ENCODE measurements at regions not wholly inside any gene's neighbourhood (a gene's known extent, or its start where the extent isn't known, plus 50 kb on each side); places are given as distances from the start of the nearest gene placed in this dataset.

- DNase-seq (ENCODE audit: low read depth) = no peak
Measured at GRCh38 chr10:44684661-44685060, 226.5 kb upstream of the TMEM72 start.

GRCh38 chr10:44685220-44685619 lies 225.9 kb upstream of the TMEM72 start:
- DNase-seq (ENCODE audit: low read depth) = no peak

- no peak for DNase-seq (ENCODE audit: low read depth)
Measured at GRCh38 chr10:44685747-44686146, 225.4 kb upstream of the TMEM72 start.

DNA sequence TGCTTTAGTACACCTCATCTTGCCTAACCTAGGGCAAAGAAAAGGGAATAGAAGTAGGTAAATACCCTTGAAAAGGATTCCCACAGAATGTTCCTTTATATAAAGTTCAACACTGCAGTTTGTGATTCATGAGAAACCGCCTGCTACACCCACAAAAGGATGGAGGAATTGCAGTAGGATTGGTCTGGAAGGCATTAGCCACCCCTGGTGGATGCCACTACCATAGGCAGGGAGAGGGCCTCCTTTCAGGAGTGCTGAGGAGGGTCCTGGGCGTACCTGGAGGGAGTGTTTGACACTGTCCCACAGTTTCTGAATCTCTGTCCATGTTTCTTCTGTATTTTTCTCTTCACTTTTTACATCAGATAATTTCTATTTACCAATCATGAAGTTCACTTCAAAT lies 221.8 kb upstream of the TMEM72 start:
- peak; percentile 6 for DNase-seq (ENCODE audit: low read depth)

DNA sequence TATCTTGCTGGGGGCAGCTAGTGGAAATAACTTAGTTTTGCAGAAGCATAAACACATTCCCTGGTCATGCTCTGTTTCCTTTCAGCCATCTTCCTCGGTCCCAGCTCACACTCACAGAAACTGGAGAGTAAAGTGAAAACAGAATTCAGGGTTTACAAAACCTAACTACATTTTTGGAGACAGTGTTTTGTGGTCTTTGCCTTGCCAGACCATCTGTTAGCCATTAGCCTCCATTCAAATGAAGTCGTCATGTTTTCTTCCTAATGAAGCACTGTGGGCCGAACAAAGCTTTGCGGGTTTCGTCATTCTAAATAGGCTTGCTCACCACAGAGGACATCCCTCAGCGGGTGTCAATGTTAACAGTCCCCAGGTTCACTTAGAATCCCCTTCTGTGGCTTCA lies 214.6 kb upstream of the TMEM72 start:
- DNase-seq (ENCODE audit: low read depth) = peak; percentile 42

GRCh38 chr10:44697116-44697515 lies 214.0 kb upstream of the TMEM72 start:
- DNase-seq (ENCODE audit: low read depth) = no peak

GRCh38 chr10:44702531-44702930 lies 208.6 kb upstream of the TMEM72 start:
- peak; percentile 30 for DNase-seq (ENCODE audit: low read depth)

DNA sequence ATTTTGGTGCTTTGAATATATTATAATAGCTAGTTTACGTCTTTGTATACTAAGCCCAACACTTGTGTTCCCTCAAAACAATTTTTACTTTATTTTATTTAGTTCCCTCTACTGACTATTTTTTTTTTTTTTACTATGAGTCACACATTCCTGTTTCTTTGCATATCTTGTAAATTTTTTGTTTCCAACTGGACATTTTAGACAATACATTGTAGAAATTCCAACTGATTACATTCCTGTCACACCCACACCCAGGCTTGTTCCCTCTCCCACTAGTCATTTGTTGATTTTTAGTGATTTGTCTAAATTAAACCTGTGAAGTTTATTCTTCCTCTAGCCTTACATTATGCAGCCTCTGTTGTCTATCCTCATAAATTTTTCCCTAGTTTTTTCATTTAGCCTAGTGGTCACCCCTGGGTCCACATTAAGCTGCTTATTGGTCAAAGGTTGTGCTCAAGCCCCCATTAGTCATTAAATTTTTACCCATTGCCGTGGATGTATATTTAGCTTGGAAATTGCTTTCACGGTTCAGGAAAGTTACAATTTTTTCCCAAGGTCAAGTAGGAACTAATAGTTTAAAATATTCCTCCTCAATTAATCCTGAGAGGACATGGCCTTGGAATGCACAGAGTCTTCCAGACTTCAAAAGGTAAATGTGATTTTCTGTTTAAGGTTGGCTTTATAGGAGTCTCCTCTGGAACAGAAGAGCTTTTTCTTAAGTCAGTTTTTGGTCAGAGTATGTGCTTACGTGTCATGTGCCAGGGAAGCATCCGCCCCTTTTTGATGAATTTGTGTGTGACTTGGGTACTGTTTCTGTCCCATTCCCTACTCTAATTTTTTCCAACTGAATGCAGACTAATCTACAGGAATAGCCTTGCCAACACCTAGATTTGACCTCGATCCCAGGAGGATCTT lies 207.6 kb upstream of the TMEM72 start:
- peak; percentile 84 for DNase-seq (ENCODE audit: low read depth)

DNA sequence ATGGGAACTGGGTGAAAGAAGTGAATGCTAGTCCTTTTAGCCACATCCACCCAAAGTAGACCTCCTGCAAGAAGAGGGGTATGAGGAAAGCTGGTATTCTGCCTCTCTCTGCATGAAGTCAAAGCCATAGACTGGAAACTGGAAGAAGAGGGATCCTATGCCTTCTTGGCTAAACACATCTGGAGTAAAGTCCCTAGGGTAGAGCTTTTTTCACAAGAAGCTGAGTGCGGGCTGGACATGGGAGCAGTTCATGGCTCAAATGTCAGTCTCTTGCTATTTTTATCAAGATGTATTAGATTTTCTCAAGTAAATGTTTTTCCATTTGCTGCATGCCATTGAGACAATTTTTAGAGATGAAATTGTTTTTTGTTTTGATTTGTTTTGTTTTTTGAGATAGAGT lies 206.5 kb upstream of the TMEM72 start:
- DNase-seq (ENCODE audit: low read depth) = no peak

DNA sequence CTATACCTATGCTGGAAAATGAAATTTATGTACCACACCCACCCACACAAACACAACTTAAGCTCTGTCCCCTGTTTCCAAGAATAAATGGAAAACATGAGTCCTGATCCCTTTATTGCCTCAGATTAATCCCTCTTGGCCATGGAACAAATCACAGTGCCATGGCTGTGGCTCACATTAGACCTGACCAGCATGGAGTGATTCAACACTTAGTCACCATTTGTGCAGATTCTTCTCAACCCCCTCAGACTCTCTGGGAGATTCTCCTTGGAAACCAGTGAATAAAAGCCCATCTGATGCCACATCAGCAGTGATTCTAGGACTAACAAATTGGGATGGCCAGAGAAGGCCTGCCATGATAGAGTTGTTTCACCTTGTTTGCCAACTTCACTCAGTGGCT lies 204.4 kb upstream of the TMEM72 start:
- peak; percentile 96 for DNase-seq (ENCODE audit: low read depth)

GRCh38 chr10:44713307-44713706 lies 197.8 kb upstream of the TMEM72 start:
- no peak for DNase-seq (ENCODE audit: low read depth)

DNA sequence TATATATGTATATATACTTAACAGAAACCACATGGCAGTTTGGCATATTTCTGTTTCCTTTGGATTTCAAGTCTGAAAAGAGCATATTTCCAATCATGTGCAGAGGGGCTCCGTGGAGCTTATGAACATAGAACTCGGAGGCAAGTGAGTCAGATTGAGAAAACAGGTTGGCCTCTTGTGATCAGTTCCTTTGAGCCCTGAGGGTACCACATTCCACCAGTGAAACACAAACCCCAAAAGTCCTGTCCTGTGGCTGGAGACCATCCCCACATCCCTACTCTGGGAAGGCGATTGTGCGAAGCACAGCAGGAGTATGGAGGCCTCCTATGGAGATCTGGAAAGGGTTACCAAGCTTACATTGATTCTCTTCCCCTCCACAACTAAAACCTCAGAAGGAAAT lies 196.7 kb upstream of the TMEM72 start:
- no peak for DNase-seq (ENCODE audit: low read depth)

DNA sequence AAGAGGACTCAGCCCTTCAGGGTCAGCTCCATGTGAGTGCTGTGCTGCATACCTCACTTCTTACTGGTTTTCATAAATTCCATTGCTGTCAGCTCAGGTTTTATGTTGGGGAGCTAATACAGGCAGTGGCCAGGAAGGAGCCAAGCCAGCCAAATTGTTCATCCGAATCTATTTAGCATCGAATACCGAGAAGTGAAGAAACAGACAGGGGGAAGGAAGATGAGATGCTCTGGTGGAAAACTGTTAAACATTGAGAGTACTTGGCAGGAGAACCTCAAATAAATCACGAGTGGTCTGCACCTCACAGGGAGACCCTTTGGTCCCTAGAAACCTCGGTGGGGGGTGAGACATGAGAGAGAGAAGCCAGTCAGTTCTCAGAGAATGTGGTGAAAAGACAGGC lies 196.0 kb upstream of the TMEM72 start:
- DNase-seq (ENCODE audit: low read depth) = peak; percentile 42

GRCh38 chr10:44716470-44717015 lies 194.6 kb upstream of the TMEM72 start:
- DNase-seq (ENCODE audit: low read depth) = no peak

- no peak for DNase-seq (ENCODE audit: low read depth)
Measured at GRCh38 chr10:44723082-44723481, 188.1 kb upstream of the TMEM72 start.

DNA sequence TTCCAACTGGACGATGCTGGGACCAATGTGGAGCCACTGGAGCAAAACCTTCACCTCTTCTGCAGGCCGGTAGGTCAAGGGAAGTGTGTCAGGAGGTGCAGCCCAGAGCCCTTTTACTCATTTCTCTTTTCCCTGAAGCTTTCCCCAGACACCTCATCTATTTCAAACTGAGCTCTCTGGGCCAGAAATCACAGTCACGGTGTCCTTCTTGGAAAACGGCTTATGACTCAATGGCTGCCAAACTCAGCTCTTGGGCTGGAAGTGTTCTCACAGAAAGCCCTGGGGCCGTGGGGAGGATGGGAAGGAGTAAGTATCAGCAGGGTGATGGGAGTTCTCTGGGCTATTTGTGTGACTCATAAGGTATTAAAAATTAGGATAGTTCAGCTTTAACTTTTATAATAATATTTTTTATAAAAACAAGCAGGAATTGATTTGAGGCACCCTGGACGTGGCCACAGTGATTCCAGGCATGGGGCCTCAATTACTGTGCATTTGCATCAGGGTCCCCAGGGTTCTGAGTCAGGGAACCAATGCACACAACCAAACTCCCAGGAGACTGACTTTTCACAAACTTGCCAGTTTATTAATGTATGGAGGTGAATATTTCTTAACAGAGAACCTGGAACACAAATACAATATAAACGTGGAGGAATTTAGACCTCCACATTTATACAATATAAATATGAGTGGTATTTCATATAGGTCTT lies 187.4 kb upstream of the TMEM72 start:
- peak; percentile 93 for DNase-seq (ENCODE audit: low read depth)

GRCh38 chr10:44724415-44725174 lies 186.5 kb upstream of the TMEM72 start:
- peak; percentile 80 for DNase-seq (ENCODE audit: low read depth)

GRCh38 chr10:44725404-44725803 lies 185.7 kb upstream of the TMEM72 start:
- no peak for DNase-seq (ENCODE audit: low read depth)

DNA sequence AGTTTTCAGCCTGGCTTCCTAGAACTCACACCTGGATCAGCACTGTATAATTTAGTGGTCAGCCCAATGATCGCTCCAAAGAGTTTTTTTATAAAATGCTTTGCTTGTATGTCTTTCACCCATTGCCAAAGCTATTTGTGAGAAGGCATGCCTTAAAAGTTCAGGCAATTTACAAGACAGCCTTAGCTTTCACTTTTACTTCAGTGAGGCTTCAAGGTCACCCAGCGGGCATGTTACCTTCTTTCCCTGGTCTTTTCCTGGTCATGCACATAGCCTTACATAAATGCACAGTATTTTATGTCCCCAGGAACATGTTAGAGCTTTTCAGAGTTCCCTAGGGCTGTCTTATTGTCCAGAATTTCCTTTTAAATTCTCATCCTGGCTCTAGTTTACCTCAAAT lies 179.9 kb upstream of the TMEM72 start:
- DNase-seq (ENCODE audit: low read depth) = no peak

GRCh38 chr10:44733501-44734488 lies 177.3 kb upstream of the TMEM72 start:
- DNase-seq (ENCODE audit: low read depth) = no peak

DNA sequence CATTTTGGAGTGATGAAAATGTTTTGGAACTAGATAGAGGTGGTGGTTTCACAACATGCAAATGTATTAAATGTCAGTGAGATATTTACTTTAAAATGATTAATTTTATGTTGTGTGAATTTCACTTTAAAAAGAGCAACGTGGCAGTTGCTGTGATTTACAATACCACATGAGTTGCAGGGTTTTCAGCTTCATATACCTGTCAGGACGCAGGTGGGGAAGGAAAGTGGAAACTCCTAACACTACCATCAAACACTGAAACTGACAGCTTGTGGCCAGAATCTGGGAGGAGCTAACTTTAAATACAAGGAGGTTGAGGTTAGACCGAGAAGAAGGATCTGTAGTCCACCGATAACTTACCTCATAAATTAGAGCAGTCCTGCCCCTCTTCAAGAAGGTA lies 168.9 kb upstream of the TMEM72 start:
- no peak for DNase-seq (ENCODE audit: low read depth)
